ENCODE measurements at regions not wholly inside any gene's neighbourhood (a gene's known extent, or its start where the extent isn't known, plus 50 kb on each side); places are given as distances from the start of the nearest gene placed in this dataset.

GRCh38 chr2:133959066-133959465 lies 294.8 kb upstream of the MGAT5 start:
- intact Hi-C loops (cut with DNase I) = no loop called here
- H3K4me3 ChIP-seq = no peak overlapping the region
- ATAC-seq (no peak), DNase-seq (no peak)
- WGBS, 2 donors = 44 to 57% methylated on average over 1 of the region's 1 CpG
- H3K36me3 ChIP-seq (replicated peaks in 1 of 2; ENCODE audit: insufficient read depth in 1 of 2, low read depth in 2 of 2) = no peaks in the 10 kb centered on the region
- no peaks in the 10 kb centered on the region for H3K27me3 ChIP-seq
- H3K4me1 ChIP-seq = no peaks in the 10 kb centered on the region
- no peaks in the 10 kb centered on the region for H3K9me3 ChIP-seq
- TF ChIP-seq, protein P1, sequence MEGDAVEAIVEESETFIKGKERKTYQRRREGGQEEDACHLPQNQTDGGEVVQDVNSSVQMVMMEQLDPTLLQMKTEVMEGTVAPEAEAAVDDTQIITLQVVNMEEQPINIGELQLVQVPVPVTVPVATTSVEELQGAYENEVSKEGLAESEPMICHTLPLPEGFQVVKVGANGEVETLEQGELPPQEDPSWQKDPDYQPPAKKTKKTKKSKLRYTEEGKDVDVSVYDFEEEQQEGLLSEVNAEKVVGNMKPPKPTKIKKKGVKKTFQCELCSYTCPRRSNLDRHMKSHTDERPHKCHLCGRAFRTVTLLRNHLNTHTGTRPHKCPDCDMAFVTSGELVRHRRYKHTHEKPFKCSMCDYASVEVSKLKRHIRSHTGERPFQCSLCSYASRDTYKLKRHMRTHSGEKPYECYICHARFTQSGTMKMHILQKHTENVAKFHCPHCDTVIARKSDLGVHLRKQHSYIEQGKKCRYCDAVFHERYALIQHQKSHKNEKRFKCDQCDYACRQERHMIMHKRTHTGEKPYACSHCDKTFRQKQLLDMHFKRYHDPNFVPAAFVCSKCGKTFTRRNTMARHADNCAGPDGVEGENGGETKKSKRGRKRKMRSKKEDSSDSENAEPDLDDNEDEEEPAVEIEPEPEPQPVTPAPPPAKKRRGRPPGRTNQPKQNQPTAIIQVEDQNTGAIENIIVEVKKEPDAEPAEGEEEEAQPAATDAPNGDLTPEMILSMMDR (IDR thresholded peaks at IDR 0.05) = no peak
- no peak for TF ChIP-seq POLR2A (IDR thresholded peaks at IDR 0.05)
- no peak overlapping the region for H3K27ac ChIP-seq

GRCh38 chr2:133966720-133967304 lies 287.1 kb upstream of the MGAT5 start:
- no peak for ATAC-seq

DNA sequence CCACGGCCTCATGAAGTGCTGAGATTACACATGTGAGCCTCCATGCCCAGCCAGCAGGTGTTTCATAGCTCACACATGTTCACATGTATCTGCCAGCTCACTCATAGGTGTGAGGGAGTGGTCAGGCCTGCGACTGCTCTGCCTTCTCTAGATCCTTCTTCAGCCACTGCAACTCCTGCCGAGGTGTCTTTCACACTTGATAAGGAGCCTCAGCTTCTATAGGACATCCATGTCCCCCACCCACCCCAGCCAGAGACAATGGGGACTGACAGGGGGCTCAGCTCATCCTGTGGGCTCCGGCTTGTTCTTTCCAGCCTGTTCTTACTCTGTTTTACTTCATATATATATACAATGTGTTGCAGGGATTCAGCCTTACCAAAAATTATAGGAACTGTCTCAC lies 286.5 kb upstream of the MGAT5 start:
- Histone ChIP-seq H3K36me3 (replicated peaks in 1 of 2; ENCODE audit: insufficient read depth in 1 of 2, low read depth in 2 of 2) (no peaks in the 10 kb centered on the region), H3K27me3 (no peaks in the 10 kb centered on the region), H3K4me1 (no peaks in the 10 kb centered on the region), H3K4me3 (no peak overlapping the region), H3K9me3 (no peaks in the 10 kb centered on the region), H3K27ac (no peak overlapping the region)
- ATAC-seq = no peak
- TF ChIP-seq POLR2A (IDR thresholded peaks at IDR 0.05) = no peak
- TF ChIP-seq, protein P1 (IDR thresholded peaks at IDR 0.05) = no peak
- no peak for DNase-seq
- WGBS, 2 donors = 55 to 76% methylated on average over 4 of the region's 4 CpGs
- intact Hi-C loops (cut with DNase I) = no loop called here

More at GRCh38 chr2:133966720-133967304, 287.1 kb upstream of the MGAT5 start:
- no peaks in the 10 kb centered on the region for H3K4me1 ChIP-seq
- WGBS, 2 donors = 56 to 62% methylated on average over 4 of the region's 4 CpGs
- H3K27ac ChIP-seq = no peak overlapping the region
- no peaks in the 10 kb centered on the region for H3K36me3 ChIP-seq (replicated peaks in 1 of 2; ENCODE audit: insufficient read depth in 1 of 2, low read depth in 2 of 2)
- no peaks in the 10 kb centered on the region for H3K27me3 ChIP-seq
- intact Hi-C loops (cut with DNase I) = no loop called here
- H3K4me3 ChIP-seq = no peak overlapping the region
- H3K9me3 ChIP-seq = no peaks in the 10 kb centered on the region
- no peak for TF ChIP-seq POLR2A (IDR thresholded peaks at IDR 0.05)
- TF ChIP-seq, protein P1 (IDR thresholded peaks at IDR 0.05) = no peak
- DNase-seq = no peak

- H3K27ac ChIP-seq = no peak overlapping the region
- H3K4me3 ChIP-seq = no peak overlapping the region
- no peaks in the 10 kb centered on the region for H3K27me3 ChIP-seq
- H3K4me1 ChIP-seq = no peaks in the 10 kb centered on the region
- no peak for ATAC-seq
- no peaks in the 10 kb centered on the region for H3K9me3 ChIP-seq
- WGBS, 2 donors = 74 to 78% methylated on average over 3 of the region's 3 CpGs
- H3K36me3 ChIP-seq (replicated peaks in 1 of 2; ENCODE audit: insufficient read depth in 1 of 2, low read depth in 2 of 2) = no peaks in the 10 kb centered on the region
- TF ChIP-seq POLR2A (IDR thresholded peaks at IDR 0.05) = no peak
- TF ChIP-seq, protein P1 (IDR thresholded peaks at IDR 0.05) = no peak
- no peak for DNase-seq
- intact Hi-C loops (cut with DNase I) = no loop called here
These were observed 285.4 kb upstream of the MGAT5 start for GRCh38 chr2:133968446-133968845.

DNA sequence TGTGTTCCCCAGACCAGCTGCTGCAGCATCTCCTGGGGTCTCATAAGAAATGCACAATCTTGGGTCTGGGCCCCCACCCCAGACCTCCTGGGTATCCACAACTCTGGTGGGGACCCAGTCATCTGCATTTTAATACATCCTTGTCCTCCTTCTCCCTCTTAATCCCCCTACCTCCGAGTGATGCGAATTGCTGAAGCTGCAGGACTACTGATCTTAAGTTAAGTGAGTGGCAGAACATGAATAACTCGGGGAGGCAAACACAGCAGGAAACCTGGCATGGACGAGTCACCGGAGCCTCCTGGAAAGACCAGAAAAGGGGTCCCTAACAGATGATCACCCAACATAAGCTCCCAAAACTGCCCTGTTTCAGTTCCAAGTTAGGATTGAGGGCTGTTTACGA lies 283.2 kb upstream of the MGAT5 start:
- Histone ChIP-seq H3K27me3 (no peaks in the 10 kb centered on the region), H3K9me3 (no peaks in the 10 kb centered on the region), H3K4me1 (no peaks in the 10 kb centered on the region), H3K36me3 (replicated peaks in 1 of 2; ENCODE audit: insufficient read depth in 1 of 2, low read depth in 2 of 2) (no peaks in the 10 kb centered on the region), H3K27ac (no peak overlapping the region), H3K4me3 (no peak overlapping the region)
- TF ChIP-seq POLR2A (IDR thresholded peaks at IDR 0.05) = no peak
- TF ChIP-seq, protein P1 (IDR thresholded peaks at IDR 0.05) = no peak
- ATAC-seq (no peak), DNase-seq (no peak)
- WGBS, 2 donors = 62 to 77% methylated on average over 6 of the region's 6 CpGs
- intact Hi-C loops (cut with DNase I) = no loop called here
